H9 (cell line): ENCODE measurements at regions not wholly inside any gene's neighbourhood (a gene's known extent, or its start where the extent isn't known, plus 50 kb on each side); places are given as distances from the start of the nearest gene placed in this dataset.

Experiments
- DNase-seq: peaks from one replicate; pipeline ENCODE4 v3.0.0-alpha.2; 2017
- H2AFZ ChIP-seq: one replicate; pipeline ENCODE4 v1.6.1; 2013; ENCODE audit warnings: mild to moderate bottlenecking, low read length, control low read depth, moderate library complexity
- H2AK5ac ChIP-seq: 2 replicates; pipeline ENCODE4 v1.6.1; 2013; ENCODE audit warnings: low read length, control low read depth, mixed read lengths; ENCODE audit not compliant: insufficient read length
- H2BK120ac ChIP-seq: one replicate; pipeline ENCODE4 v1.6.1; 2013; ENCODE audit warnings: low read depth, mild to moderate bottlenecking, low read length, control low read depth, inconsistent platforms; ENCODE audit not compliant: poor library complexity, severe bottlenecking
- H2BK12ac ChIP-seq: 2 replicates; pipeline ENCODE4 v1.6.1; 2013; ENCODE audit warnings: low read length, control low read depth, mixed read lengths, low read depth; ENCODE audit not compliant: insufficient read length
- H2BK15ac ChIP-seq: 2 replicates; pipeline ENCODE4 v1.6.1; 2013; ENCODE audit warnings: low read depth, low read length, control low read depth
- H2BK20ac ChIP-seq: one replicate; pipeline ENCODE4 v1.6.1; 2013; ENCODE audit warnings: low read depth, mild to moderate bottlenecking, low read length, control low read depth, inconsistent platforms; ENCODE audit not compliant: poor library complexity, severe bottlenecking
- H2BK5ac ChIP-seq: 2 replicates; pipeline ENCODE4 v1.6.1; 2013; ENCODE audit warnings: low read length, control low read depth, mixed read lengths; ENCODE audit not compliant: insufficient read length
- H3K14ac ChIP-seq: 2 replicates; pipeline ENCODE4 v1.6.1; 2013; ENCODE audit warnings: low read length, control low read depth; ENCODE audit not compliant: insufficient read depth
- H3K18ac ChIP-seq: 2 replicates; pipeline ENCODE4 v1.6.1; 2013; ENCODE audit warnings: low read depth, mild to moderate bottlenecking, mixed read lengths, low read length, control low read depth; ENCODE audit not compliant: insufficient read length
- H3K23ac ChIP-seq: 2 replicates; pipeline ENCODE4 v1.6.1; 2013; ENCODE audit warnings: low read length, control low read depth, mixed read lengths, low read depth; ENCODE audit not compliant: insufficient read length
- H3K23me2 ChIP-seq: 2 replicates; pipeline ENCODE4 v1.6.1; 2013; ENCODE audit warnings: low read depth, mild to moderate bottlenecking, mixed read lengths, low read length, control low read depth; ENCODE audit not compliant: insufficient read length, poor library complexity, severe bottlenecking
- H3K27ac ChIP-seq: 2 replicates; pipeline ENCODE4 v1.5.1; 2013; ENCODE audit warnings: low read length, control low read depth, mixed read lengths, low read depth; ENCODE audit not compliant: insufficient read length
- H3K27me3 ChIP-seq: 2 replicates; pipeline ENCODE4 v1.6.1; 2013; ENCODE audit warnings: low read length, control low read depth, inconsistent platforms; ENCODE audit not compliant: insufficient read depth
- H3K4ac ChIP-seq: 2 replicates; pipeline ENCODE4 v1.6.1; 2013; ENCODE audit warnings: low read depth, mild to moderate bottlenecking, control low read depth, inconsistent platforms, low read length, moderate library complexity
- H3K4me1 ChIP-seq: 2 replicates; pipeline ENCODE4 v1.6.1; 2013; ENCODE audit warnings: low read length, control low read depth, inconsistent platforms; ENCODE audit not compliant: insufficient read depth
- H3K4me2 ChIP-seq: 2 replicates; pipeline ENCODE4 v1.6.1; 2013; ENCODE audit warnings: low read length, control low read depth, mixed read lengths; ENCODE audit not compliant: insufficient read length, insufficient read depth
- H3K56ac ChIP-seq: 2 replicates; pipeline ENCODE4 v1.6.1; 2013; ENCODE audit warnings: low read depth, mild to moderate bottlenecking, mixed read lengths, low read length, control low read depth; ENCODE audit not compliant: insufficient read length
- H3K79me1 ChIP-seq: 2 replicates; pipeline ENCODE4 v1.6.1; 2013; ENCODE audit warnings: low read depth, mild to moderate bottlenecking, moderate library complexity, low read length, control low read depth, inconsistent platforms; ENCODE audit not compliant: insufficient read depth, poor library complexity, severe bottlenecking
- H3K79me2 ChIP-seq: 2 replicates; pipeline ENCODE4 v1.6.1; 2013; ENCODE audit warnings: low read length, control low read depth, inconsistent platforms; ENCODE audit not compliant: insufficient read depth
- H3K9ac ChIP-seq: 2 replicates; pipeline ENCODE4 v1.6.1; 2013; ENCODE audit warnings: low read length, control low read depth, mixed read lengths; ENCODE audit not compliant: insufficient read length; ENCODE audit errors: extremely low read depth
- H3K9me3 ChIP-seq: one replicate; pipeline ENCODE4 v1.6.1; 2013; ENCODE audit warnings: low read depth, low read length, inconsistent platforms; ENCODE audit not compliant: control insufficient read depth
- H3T11ph ChIP-seq: one replicate; pipeline ENCODE4 v1.6.1; 2013; ENCODE audit warnings: mild to moderate bottlenecking, low read length, control low read depth, inconsistent platforms
- H4K20me1 ChIP-seq: one replicate; pipeline ENCODE4 v1.6.1; 2013; ENCODE audit not compliant: control insufficient read depth, insufficient read length, insufficient read depth
- H4K5ac ChIP-seq: 2 replicates; pipeline ENCODE4 v1.6.1; 2013; ENCODE audit warnings: low read depth, mild to moderate bottlenecking, mixed read lengths, low read length, control low read depth; ENCODE audit not compliant: insufficient read length
- H4K8ac ChIP-seq: replicated peaks from 2 replicates; pipeline ENCODE4 v1.6.1; 2013; ENCODE audit warnings: low read length, control low read depth, mixed read lengths, low read depth; ENCODE audit not compliant: insufficient read length
- H4K91ac ChIP-seq: 2 replicates; pipeline ENCODE4 v1.6.1; 2013; ENCODE audit warnings: low read depth, mild to moderate bottlenecking, moderate library complexity, mixed read lengths, low read length, control low read depth; ENCODE audit not compliant: insufficient read length
- H3K27ac Mint-ChIP-seq, 3 experiments: 2 replicates in 2 of 3; 3 replicates in 1 of 3; pipeline ENCODE4 v1.8.0; 2020 to 2021; ENCODE audit warnings: mixed read lengths in 3 of 3, mild to moderate bottlenecking in 1 of 3, moderate library complexity in 1 of 3
- H3K27me3 Mint-ChIP-seq: 2 replicates; pipeline ENCODE4 v1.8.0; 2021; ENCODE audit warnings: low read depth, mild to moderate bottlenecking, moderate library complexity, mixed read lengths
- H3K36me3 Mint-ChIP-seq, 3 experiments: 2 replicates in 2 of 3; 3 replicates in 1 of 3; pipeline ENCODE4 v1.8.0; 2020 to 2021; ENCODE audit warnings: low read depth in 3 of 3, mixed read lengths in 3 of 3; ENCODE audit not compliant: insufficient read depth in 1 of 3
- H3K4me1 Mint-ChIP-seq, 2 experiments: 2 replicates each; pipeline ENCODE4 v1.8.0; 2020; ENCODE audit warnings: mixed read lengths in 2 of 2
- H3K4me3 Mint-ChIP-seq, 2 experiments: 2 replicates in 1 of 2; 3 replicates in 1 of 2; pipeline ENCODE4 v1.8.0; 2020 to 2021; ENCODE audit warnings: mild to moderate bottlenecking in 2 of 2, mixed read lengths in 2 of 2, moderate library complexity in 1 of 2
- H3K9me3 Mint-ChIP-seq, 2 experiments: 2 replicates in 1 of 2; 3 replicates in 1 of 2; pipeline ENCODE4 v1.8.0; 2020; ENCODE audit warnings: mild to moderate bottlenecking in 2 of 2, mixed read lengths in 2 of 2, moderate library complexity in 1 of 2
- WGBS: extraction: QIAGEN DNeasy Blood & Tissue Kit; methylation state at CpG from one replicate; pipeline ENCODE4 v1.1.7; 2013; ENCODE audit warnings: missing lambda C conversion rate, low lambda C conversion rate, mixed read lengths; ENCODE audit not compliant: insufficient read length; ENCODE audit errors: extremely low coverage; 5-methylcytosine and 5-hydroxymethylcytosine counted together
- TF ChIP-seq, protein P1 (sequence below): fragments of 200-600 bp; sonication (generic); conservative IDR thresholded peaks from 3 replicates; pipeline ENCODE4 v1.8.0; 2021; ENCODE audit warnings: antibody characterized with exemption, mild to moderate bottlenecking

- Histone ChIP-seq H3K23me2 (no peaks in the 10 kb centered on the region), H3K4me1 (peaks cover 7% of the 10 kb centered on the region), H2AK5ac (no peak overlapping the region), H3K9me3 (no peaks in the 10 kb centered on the region), H3T11ph (no peak overlapping the region), H3K23ac (no peak overlapping the region), H3K9ac (no peak overlapping the region), H3K4ac (no peak overlapping the region), H4K8ac (no peak overlapping the region), H3K18ac (no peak overlapping the region), H3K14ac (peak overlapping the region; percentile 75; the same call in 1 of the 2 replicates), H3K79me2 (no peaks in the 10 kb centered on the region; the same call in 1 of the 2 replicates), H4K91ac (no peak overlapping the region), H4K20me1 (no peaks in the 10 kb centered on the region), H3K27me3 (no peaks in the 10 kb centered on the region), H3K27ac (no peak overlapping the region), H3K56ac (no peak overlapping the region), H2BK12ac (no peak overlapping the region), H3K4me2 (no peak overlapping the region), H2AFZ (no peak overlapping the region), H2BK15ac (no peak overlapping the region), H2BK20ac (no peak overlapping the region), H2BK120ac (no peak overlapping the region), H4K5ac (no peak overlapping the region), H2BK5ac (no peak overlapping the region), H3K79me1 (no peaks in the 10 kb centered on the region)
- no CpG with 5 or more reads among the region's 2 CpGs for WGBS
- H3K27me3 Mint-ChIP-seq = peaks cover 2% of the 10 kb centered on the region
- H3K4me1 Mint-ChIP-seq = peaks cover 20% of the 10 kb centered on the region in 2 experiments
- no peaks in the 10 kb centered on the region for H3K9me3 Mint-ChIP-seq
- no peak for DNase-seq
- TF ChIP-seq, protein P1, sequence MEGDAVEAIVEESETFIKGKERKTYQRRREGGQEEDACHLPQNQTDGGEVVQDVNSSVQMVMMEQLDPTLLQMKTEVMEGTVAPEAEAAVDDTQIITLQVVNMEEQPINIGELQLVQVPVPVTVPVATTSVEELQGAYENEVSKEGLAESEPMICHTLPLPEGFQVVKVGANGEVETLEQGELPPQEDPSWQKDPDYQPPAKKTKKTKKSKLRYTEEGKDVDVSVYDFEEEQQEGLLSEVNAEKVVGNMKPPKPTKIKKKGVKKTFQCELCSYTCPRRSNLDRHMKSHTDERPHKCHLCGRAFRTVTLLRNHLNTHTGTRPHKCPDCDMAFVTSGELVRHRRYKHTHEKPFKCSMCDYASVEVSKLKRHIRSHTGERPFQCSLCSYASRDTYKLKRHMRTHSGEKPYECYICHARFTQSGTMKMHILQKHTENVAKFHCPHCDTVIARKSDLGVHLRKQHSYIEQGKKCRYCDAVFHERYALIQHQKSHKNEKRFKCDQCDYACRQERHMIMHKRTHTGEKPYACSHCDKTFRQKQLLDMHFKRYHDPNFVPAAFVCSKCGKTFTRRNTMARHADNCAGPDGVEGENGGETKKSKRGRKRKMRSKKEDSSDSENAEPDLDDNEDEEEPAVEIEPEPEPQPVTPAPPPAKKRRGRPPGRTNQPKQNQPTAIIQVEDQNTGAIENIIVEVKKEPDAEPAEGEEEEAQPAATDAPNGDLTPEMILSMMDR = no peak
- no peak overlapping the region for H3K4me3 Mint-ChIP-seq
- H3K36me3 Mint-ChIP-seq = no peaks in the 10 kb centered on the region
- no peak overlapping the region for H3K27ac Mint-ChIP-seq
Observed at GRCh38 chr4:140220058-140220457, 66.1 kb upstream of the MAML3 start.
